Smooth muscle cell (in vitro differentiated cells): ENCODE measurements at regions not wholly inside any gene's neighbourhood (a gene's known extent, or its start where the extent isn't known, plus 50 kb on each side); places are given as distances from the start of the nearest gene placed in this dataset.

Experiments used
- DNase-seq: peaks from one replicate; lab custom pipeline; 2025; ENCODE audit not compliant: unreplicated experiment; lab: John Stamatoyannopoulos, UW
- H2AFZ ChIP-seq: fragments of 200-600 bp; sonication (generic); 2 replicates; pipeline ENCODE4 v1.6.0; 2016; ENCODE audit warnings: antibody characterized with exemption, low read depth, mild to moderate bottlenecking
- H3F3A ChIP-seq: fragments of 200-600 bp; sonication (generic); 2 replicates; pipeline ENCODE4 v1.6.0; 2017; ENCODE audit warnings: antibody characterized with exemption, low read depth
- H3K27ac ChIP-seq: fragments of 200-600 bp; sonication (generic); 2 replicates; pipeline ENCODE4 v1.5.1; 2016; ENCODE audit warnings: low read depth, mild to moderate bottlenecking
- H3K27me3 ChIP-seq: fragments of 200-600 bp; sonication (generic); 2 replicates; pipeline ENCODE4 v1.6.1; 2016; ENCODE audit warnings: low read depth, mild to moderate bottlenecking
- H3K36me3 ChIP-seq: fragments of 200-600 bp; sonication (generic); 2 replicates; pipeline ENCODE4 v1.5.1; 2016; ENCODE audit warnings: low read depth
- H3K4me1 ChIP-seq: fragments of 200-600 bp; sonication (generic); 2 replicates; pipeline ENCODE4 v1.5.1; 2016; ENCODE audit warnings: low read depth
- H3K4me2 ChIP-seq: fragments of 200-600 bp; sonication (generic); 2 replicates; pipeline ENCODE4 v1.6.0; 2016; ENCODE audit warnings: mild to moderate bottlenecking
- H3K4me3 ChIP-seq: fragments of 200-600 bp; sonication (generic); 2 replicates; pipeline ENCODE4 v1.5.1; 2016; ENCODE audit warnings: mild to moderate bottlenecking
- H3K79me2 ChIP-seq: fragments of 200-600 bp; sonication (generic); 2 replicates; pipeline ENCODE4 v1.6.0; 2016; ENCODE audit warnings: low read depth, mild to moderate bottlenecking
- H3K9ac ChIP-seq: fragments of 200-600 bp; sonication (generic); 2 replicates; pipeline ENCODE4 v1.6.0; 2016; ENCODE audit warnings: low read depth
- H3K9me3 ChIP-seq: fragments of 200-600 bp; sonication (generic); replicated peaks from 2 replicates; pipeline ENCODE4 v1.5.1; 2016; ENCODE audit warnings: low read depth
- H4K20me1 ChIP-seq: fragments of 200-600 bp; sonication (generic); 2 replicates; pipeline ENCODE4 v1.6.0; 2016; ENCODE audit warnings: low read depth
- WGBS: methylation state at CpG from one replicate; pipeline ENCODE4 v1.1.7; 2016; ENCODE audit warnings: low lambda C conversion rate; 5-methylcytosine and 5-hydroxymethylcytosine counted together
- TF ChIP-seq, protein P1 (sequence below): fragments of 200-600 bp; sonication (generic); IDR thresholded peaks from 2 replicates; pipeline ENCODE4 v1.5.1; 2017; ENCODE audit warnings: borderline replicate concordance, mild to moderate bottlenecking, antibody characterized with exemption; ENCODE audit not compliant: insufficient read depth, poor library complexity, severe bottlenecking

DNA sequence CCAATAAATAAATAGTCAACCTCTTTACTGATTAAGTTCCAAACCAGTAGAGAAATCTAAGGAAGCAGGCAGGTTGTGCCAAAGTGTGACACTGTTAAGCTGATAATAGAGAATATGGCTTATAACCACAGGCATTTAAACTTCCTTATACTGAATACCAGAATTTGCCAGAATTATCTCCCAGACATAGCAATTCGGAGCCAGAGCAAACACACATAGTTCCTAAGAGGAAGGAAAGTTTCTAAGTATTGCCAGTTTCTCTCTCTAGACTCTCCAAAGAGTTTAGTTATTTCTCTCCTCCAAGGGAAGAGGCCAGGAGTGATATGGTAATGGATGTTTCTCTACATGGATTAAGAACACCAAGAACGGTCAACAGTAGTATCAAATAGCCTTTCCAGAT, 191.7 kb upstream of the CPEB2 start:
- Histone ChIP-seq H3K4me2 (no peak overlapping the region), H3K36me3 (no peaks in the 10 kb centered on the region), H3K9me3 (no peaks in the 10 kb centered on the region), H3K79me2 (no peaks in the 10 kb centered on the region), H3K27me3 (no peaks in the 10 kb centered on the region), H2AFZ (no peak overlapping the region), H3K4me3 (no peak overlapping the region), H4K20me1 (no peaks in the 10 kb centered on the region), H3K4me1 (no peaks in the 10 kb centered on the region), H3K27ac (no peak overlapping the region), H3K9ac (no peak overlapping the region), H3F3A (no peaks in the 10 kb centered on the region)
- TF ChIP-seq, protein P1, sequence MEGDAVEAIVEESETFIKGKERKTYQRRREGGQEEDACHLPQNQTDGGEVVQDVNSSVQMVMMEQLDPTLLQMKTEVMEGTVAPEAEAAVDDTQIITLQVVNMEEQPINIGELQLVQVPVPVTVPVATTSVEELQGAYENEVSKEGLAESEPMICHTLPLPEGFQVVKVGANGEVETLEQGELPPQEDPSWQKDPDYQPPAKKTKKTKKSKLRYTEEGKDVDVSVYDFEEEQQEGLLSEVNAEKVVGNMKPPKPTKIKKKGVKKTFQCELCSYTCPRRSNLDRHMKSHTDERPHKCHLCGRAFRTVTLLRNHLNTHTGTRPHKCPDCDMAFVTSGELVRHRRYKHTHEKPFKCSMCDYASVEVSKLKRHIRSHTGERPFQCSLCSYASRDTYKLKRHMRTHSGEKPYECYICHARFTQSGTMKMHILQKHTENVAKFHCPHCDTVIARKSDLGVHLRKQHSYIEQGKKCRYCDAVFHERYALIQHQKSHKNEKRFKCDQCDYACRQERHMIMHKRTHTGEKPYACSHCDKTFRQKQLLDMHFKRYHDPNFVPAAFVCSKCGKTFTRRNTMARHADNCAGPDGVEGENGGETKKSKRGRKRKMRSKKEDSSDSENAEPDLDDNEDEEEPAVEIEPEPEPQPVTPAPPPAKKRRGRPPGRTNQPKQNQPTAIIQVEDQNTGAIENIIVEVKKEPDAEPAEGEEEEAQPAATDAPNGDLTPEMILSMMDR: no peak
- 76% methylated on average over 2 of the region's 2 CpGs for WGBS
- DNase-seq: no peak

DNA sequence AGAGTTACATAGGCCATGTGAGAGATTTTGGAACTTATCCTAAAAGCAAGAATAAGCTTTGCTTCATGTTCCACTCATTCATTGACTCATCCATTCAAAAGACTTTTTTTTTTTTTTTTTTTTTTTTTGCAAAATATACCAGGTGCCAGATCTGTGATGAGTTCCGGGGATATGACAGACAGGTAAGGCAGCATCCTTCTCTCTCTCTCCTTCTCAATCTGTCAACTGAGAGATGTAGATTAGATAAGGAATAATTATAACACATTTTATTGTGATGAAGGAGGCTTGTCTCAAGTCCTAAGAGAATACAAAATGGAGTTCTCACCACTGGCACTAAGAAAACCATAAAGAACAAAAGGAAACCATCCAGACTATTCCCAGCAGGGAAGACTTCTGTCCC, 190.2 kb upstream of the CPEB2 start:
- Histone ChIP-seq H3K4me1 (no peaks in the 10 kb centered on the region), H3K4me2 (no peak overlapping the region), H3K79me2 (no peaks in the 10 kb centered on the region), H3K27me3 (no peaks in the 10 kb centered on the region), H3K9ac (no peak overlapping the region), H3K9me3 (no peaks in the 10 kb centered on the region), H3F3A (no peaks in the 10 kb centered on the region), H3K36me3 (no peaks in the 10 kb centered on the region), H2AFZ (no peak overlapping the region), H3K4me3 (no peak overlapping the region), H3K27ac (no peak overlapping the region), H4K20me1 (no peaks in the 10 kb centered on the region)
- 89% methylated on average over 1 of the region's 1 CpG for WGBS
- DNase-seq: no peak
- TF ChIP-seq, protein P1: no peak

DNA sequence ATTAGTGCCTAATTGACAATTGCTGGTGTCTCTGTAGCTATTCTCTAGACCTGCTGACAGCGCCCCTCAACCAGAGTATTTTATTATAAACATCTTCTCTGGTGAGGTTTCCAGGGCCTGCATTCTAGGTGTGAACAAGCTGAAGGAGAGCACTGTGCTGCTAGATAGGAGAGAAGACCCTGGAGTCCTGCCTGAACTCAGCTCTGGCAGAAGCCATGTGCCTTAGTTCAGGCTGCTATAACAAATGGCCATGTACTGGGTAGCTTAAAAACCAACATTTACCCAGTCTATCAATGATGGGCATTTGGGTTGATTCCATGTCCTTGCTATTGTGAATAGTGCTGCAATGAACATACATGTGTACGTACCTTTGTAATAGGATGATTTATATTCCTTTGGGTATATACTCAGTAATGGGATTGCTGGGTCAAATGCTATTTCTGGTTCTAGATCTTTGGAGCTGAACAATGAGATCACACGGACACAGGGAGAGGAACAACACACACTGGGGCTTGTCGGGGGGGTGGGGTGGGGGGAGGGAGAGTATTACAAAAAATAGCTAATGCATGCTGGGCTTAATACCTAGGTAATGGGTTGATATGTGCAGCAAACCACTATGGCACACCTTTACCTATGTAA, 185.5 kb upstream of the CPEB2 start:
- Histone ChIP-seq H4K20me1 (no peaks in the 10 kb centered on the region), H3K27ac (no peak overlapping the region), H3K4me1 (no peaks in the 10 kb centered on the region), H3K9me3 (no peaks in the 10 kb centered on the region), H2AFZ (no peak overlapping the region), H3F3A (no peaks in the 10 kb centered on the region), H3K4me3 (no peak overlapping the region), H3K27me3 (no peaks in the 10 kb centered on the region), H3K79me2 (no peaks in the 10 kb centered on the region), H3K36me3 (no peaks in the 10 kb centered on the region), H3K9ac (no peak overlapping the region), H3K4me2 (no peak overlapping the region)
- 80% methylated on average over 4 of the region's 4 CpGs for WGBS
- no peak for DNase-seq
- TF ChIP-seq, protein P1: no peak

DNA sequence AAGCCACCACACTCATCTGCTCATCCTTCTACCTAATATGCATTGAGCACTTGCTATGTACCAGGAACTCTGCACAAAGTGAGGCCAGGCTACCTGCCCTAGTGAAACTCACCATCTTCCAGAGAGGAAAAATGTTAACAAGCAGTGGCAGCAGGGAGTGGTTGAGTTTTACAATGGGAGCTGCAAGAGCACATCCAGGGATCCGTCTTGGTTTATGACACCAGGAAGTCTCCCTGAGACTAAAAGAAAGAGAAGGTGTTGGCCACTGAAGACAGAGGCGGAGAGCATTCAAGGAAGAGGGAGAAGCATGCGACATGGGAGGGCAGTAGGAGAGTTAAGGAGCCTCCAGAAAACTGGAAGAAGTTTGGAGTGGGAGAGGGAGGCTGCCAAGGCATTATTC, 178.1 kb upstream of the CPEB2 start:
- Histone ChIP-seq H3K27ac (no peak overlapping the region), H3K27me3 (peaks cover 6% of the 10 kb centered on the region), H3K9me3 (no peaks in the 10 kb centered on the region), H3K4me2 (no peak overlapping the region), H3K9ac (no peak overlapping the region), H3K4me3 (no peak overlapping the region), H3K79me2 (no peaks in the 10 kb centered on the region), H3K4me1 (no peaks in the 10 kb centered on the region), H3F3A (no peaks in the 10 kb centered on the region), H4K20me1 (no peaks in the 10 kb centered on the region), H2AFZ (no peak overlapping the region), H3K36me3 (no peaks in the 10 kb centered on the region)
- 85% methylated on average over 3 of the region's 3 CpGs for WGBS
- TF ChIP-seq, protein P1: no peak
- no peak for DNase-seq
